ENCODE measurements at regions not wholly inside any gene's neighbourhood (a gene's known extent, or its start where the extent isn't known, plus 50 kb on each side); places are given as distances from the start of the nearest gene placed in this dataset.

DNA sequence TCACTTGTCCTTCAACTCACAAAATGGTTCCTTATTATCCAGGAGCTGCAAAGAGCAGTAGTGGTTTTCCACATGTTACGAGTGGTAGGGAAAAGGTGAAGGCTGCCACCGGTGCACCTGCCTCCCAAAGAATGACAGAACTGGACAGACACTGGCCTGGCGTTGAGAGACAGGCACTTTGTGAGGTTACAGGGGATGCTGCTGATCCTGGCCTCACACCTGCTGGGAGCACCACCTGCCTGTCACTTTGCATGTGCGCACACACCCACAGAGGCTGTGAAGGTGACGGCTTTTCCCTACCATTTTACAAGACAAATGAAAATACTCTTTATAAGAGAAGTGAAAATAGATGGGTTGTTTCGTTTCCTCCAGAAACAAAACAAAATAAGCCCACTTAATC is 175.3 kb upstream of the B3GAT1 start:
- TF ChIP-seq PTRF (tag; IDR thresholded peaks at IDR 0.05): no peak
- TF ChIP-seq ZNF12 (CRISPR knock-in tag; IDR thresholded peaks at IDR 0.05): no peak
- no peak for TF ChIP-seq CEBPB (tag; IDR thresholded peaks at IDR 0.05)
- no peak for TF ChIP-seq MTA2 (IDR thresholded peaks at IDR 0.05; ENCODE audit: low read depth)
- no peak for TF ChIP-seq RBM14 (IDR thresholded peaks at IDR 0.05; ENCODE audit: borderline replicate concordance, insufficient read depth, low read depth, low read length)
- no peak for TF ChIP-seq ZFPM2 (CRISPR knock-in tag; IDR thresholded peaks at IDR 0.05)
- no peak for TF ChIP-seq EGR1 (conservative IDR thresholded peaks at IDR 0.05)
- no peak for TF ChIP-seq TFE3 (CRISPR knock-in tag; IDR thresholded peaks at IDR 0.05)
